GM12878 (cell line): ENCODE measurements at regions not wholly inside any gene's neighbourhood (a gene's known extent, or its start where the extent isn't known, plus 50 kb on each side); places are given as distances from the start of the nearest gene placed in this dataset.

Experiments
- ATAC-seq: fragments of 200-7000 bp; cut with Tn5 transposase; 3 replicates; pipeline ENCODE4 v1.9.1; 2020; ENCODE audit warnings: mild to moderate bottlenecking, moderate library complexity
- BruUV-seq: library from RNA; stranded (reverse); fragments of 400-500 nt; replicated peaks from 2 replicates; lab custom pipeline; 2021; lab: Mats Ljungman, UMichigan
- CTCF ChIA-PET: fragments of 300-600 bp; sonication (Branson Sonifier 250); formaldehyde crosslinking; extraction: SDS; loops from one replicate; lab custom pipeline; 2021; ENCODE audit warnings: inconsistent platforms; lab: Yijun Ruan, JAX
- POLR2A ChIA-PET: fragments of 350-600 bp; formaldehyde crosslinking; extraction: SDS; loops from one replicate; lab custom pipeline; 2021; ENCODE audit warnings: inconsistent platforms; lab: Charles Lee
- RAD21 ChIA-PET: fragments of 300-600 bp; sonication (Branson Sonifier 250); formaldehyde crosslinking; loops from one replicate; lab custom pipeline; 2023; ENCODE audit warnings: antibody characterized with exemption; ENCODE audit not compliant: unreplicated experiment; lab: Charles Lee
- SMC1A ChIA-PET: fragments of 300-600 bp; sonication (Branson Sonifier 250); formaldehyde crosslinking; loops from one replicate; lab custom pipeline; 2023; ENCODE audit not compliant: unreplicated experiment, uncharacterized antibody; lab: Charles Lee
- DNase-seq: peaks from one replicate; pipeline ENCODE4 v3.0.0-alpha.2; 2011; ENCODE audit warnings: low read depth, low spot score
- FAIRE-seq: peaks from 3 replicates; lab custom pipeline; 2011; peaks lifted over from hg19 to GRCh38; lab: Jason Lieb, UNC
- H2AFZ ChIP-seq: 2 replicates; pipeline ENCODE4 v1.6.0; 2011; ENCODE audit warnings: low read depth, low read length, control low read depth; ENCODE audit not compliant: control insufficient read depth
- H3K27ac ChIP-seq: 2 replicates; pipeline ENCODE4 v1.5.1; 2011; ENCODE audit warnings: control low read depth; ENCODE audit not compliant: control insufficient read depth, insufficient read depth
- H3K27me3 ChIP-seq, 2 experiments: replicated peaks in 1 of 2; 2 replicates each; pipeline versions ENCODE4 v1.6.0 to v1.6.1; 2011; ENCODE audit warnings: low read length in 1 of 2; ENCODE audit not compliant: control insufficient read depth in 2 of 2, insufficient read depth in 2 of 2
- H3K36me3 ChIP-seq, 2 experiments: 2 replicates each; pipeline ENCODE4 v1.5.1; 2011; ENCODE audit warnings: low read length in 1 of 2; ENCODE audit not compliant: control insufficient read depth in 2 of 2, insufficient read depth in 2 of 2
- H3K4me1 ChIP-seq: 2 replicates; pipeline ENCODE4 v1.6.1; 2011; ENCODE audit warnings: mild to moderate bottlenecking, low read length, moderate library complexity, mixed read lengths; ENCODE audit not compliant: control insufficient read depth, insufficient read depth
- H3K4me2 ChIP-seq: 2 replicates; pipeline ENCODE4 v1.6.0; 2011; ENCODE audit warnings: control low read depth; ENCODE audit not compliant: control insufficient read depth, insufficient read depth
- H3K4me3 ChIP-seq: fragments of 200-600 bp; sonication (generic); 2 replicates; pipeline ENCODE4 v1.5.1; 2016
- H3K79me2 ChIP-seq: 2 replicates; pipeline ENCODE4 v1.6.0; 2011; ENCODE audit warnings: low read length; ENCODE audit not compliant: control insufficient read depth, insufficient read depth
- H3K9ac ChIP-seq: 2 replicates; pipeline ENCODE4 v1.8.0; 2011; ENCODE audit warnings: low read length, control low read depth, mixed read lengths; ENCODE audit not compliant: control insufficient read depth, insufficient read depth
- H3K9me3 ChIP-seq: replicated peaks from 3 replicates; pipeline ENCODE4 v1.5.1; 2011; ENCODE audit warnings: mild to moderate bottlenecking, low read length; ENCODE audit not compliant: control insufficient read depth, insufficient read depth
- H4K20me1 ChIP-seq: 2 replicates; pipeline ENCODE4 v1.6.0; 2011; ENCODE audit not compliant: control insufficient read depth, insufficient read depth
- CREM ChIP-seq: IDR thresholded peaks from 2 replicates; pipeline ENCODE4 v1.6.1; 2014; ENCODE audit warnings: antibody characterized with exemption, low read depth
- ESRRA ChIP-seq: IDR thresholded peaks from 2 replicates; pipeline ENCODE4 v1.6.1; 2012; ENCODE audit warnings: mild to moderate bottlenecking, low read length, improper control_type of control experiment
- HDAC2 ChIP-seq: fragments of 200-600 bp; sonication (generic); IDR thresholded peaks from 2 replicates; pipeline ENCODE4 v1.6.1; 2017
- HDAC6 ChIP-seq: fragments of 200-600 bp; sonication (generic); IDR thresholded peaks from one replicate; pipeline ENCODE4 v1.8.0; 2017; ENCODE audit warnings: antibody characterized with exemption; ENCODE audit not compliant: unreplicated experiment
- IKZF2 ChIP-seq, 2 experiments: fragments of 450-650 bp; IDR thresholded peaks; 2 replicates each; pipeline ENCODE4 v1.6.1; 2017; ENCODE audit warnings: mild to moderate bottlenecking in 2 of 2, moderate library complexity in 2 of 2
- JUNB ChIP-seq: IDR thresholded peaks from 2 replicates; pipeline ENCODE4 v1.6.1; 2016; ENCODE audit warnings: antibody characterized with exemption, mild to moderate bottlenecking
- MTA3 ChIP-seq: IDR thresholded peaks from 2 replicates; pipeline ENCODE4 v1.6.1; 2012; ENCODE audit warnings: low read length, inconsistent platforms, borderline replicate concordance
- MYB ChIP-seq: fragments of 150-350 bp; IDR thresholded peaks from 2 replicates; pipeline ENCODE4 v1.6.1; 2014; ENCODE audit warnings: mild to moderate bottlenecking, low read depth, low read length, borderline replicate concordance
- NFXL1 ChIP-seq: fragments of 450-650 bp; IDR thresholded peaks from 2 replicates; pipeline ENCODE4 v1.6.1; 2017; ENCODE audit warnings: antibody characterized with exemption, mild to moderate bottlenecking, borderline replicate concordance
- PAX8 ChIP-seq: fragments of 450-650 bp; IDR thresholded peaks from 2 replicates; pipeline ENCODE4 v1.6.1; 2017; ENCODE audit warnings: mild to moderate bottlenecking, moderate library complexity
- RAD51 ChIP-seq: fragments of 450-650 bp; IDR thresholded peaks from 2 replicates; pipeline ENCODE4 v1.6.1; 2016; ENCODE audit warnings: moderate library complexity, mild to moderate bottlenecking, inconsistent platforms
- ZBED1 ChIP-seq: IDR thresholded peaks from 2 replicates; pipeline ENCODE4 v1.6.1; 2016; ENCODE audit warnings: borderline replicate concordance
- WGBS: methylation state at CpG from one replicate; pipeline ENCODE4 v1.1.6; 2016; ENCODE audit warnings: low lambda C conversion rate; ENCODE audit not compliant: insufficient replicate concordance, insufficient coverage; ENCODE audit errors: missing lambda C conversion rate; 5-methylcytosine and 5-hydroxymethylcytosine counted together
- in situ Hi-C: fragments of 300-500 bp; cut with MboI; formaldehyde crosslinking; loops from 9 replicates; pipeline ENCODE4 v1.14.3; 2018; ENCODE audit warnings: mixed read lengths
- intact Hi-C: fragments of 100-400 bp; cut with micrococcal nuclease; formaldehyde crosslinking; loops from one replicate; pipeline ENCODE4 v1.14.2; 2022; ENCODE audit not compliant: unreplicated experiment
- TF ChIP-seq, protein P1 (sequence below): IDR thresholded peaks from 2 replicates; pipeline ENCODE4 v1.6.1; 2011; ENCODE audit warnings: borderline replicate concordance, low read depth, mild to moderate bottlenecking, moderate library complexity, mixed read lengths, low read length; ENCODE audit not compliant: insufficient read depth; ENCODE audit errors: extremely low read length
- TF ChIP-seq, protein P2 (sequence below): IDR thresholded peaks from 2 replicates; pipeline ENCODE4 v1.6.1; 2012; ENCODE audit warnings: low read depth, low read length, improper control_type of control experiment

DNA sequence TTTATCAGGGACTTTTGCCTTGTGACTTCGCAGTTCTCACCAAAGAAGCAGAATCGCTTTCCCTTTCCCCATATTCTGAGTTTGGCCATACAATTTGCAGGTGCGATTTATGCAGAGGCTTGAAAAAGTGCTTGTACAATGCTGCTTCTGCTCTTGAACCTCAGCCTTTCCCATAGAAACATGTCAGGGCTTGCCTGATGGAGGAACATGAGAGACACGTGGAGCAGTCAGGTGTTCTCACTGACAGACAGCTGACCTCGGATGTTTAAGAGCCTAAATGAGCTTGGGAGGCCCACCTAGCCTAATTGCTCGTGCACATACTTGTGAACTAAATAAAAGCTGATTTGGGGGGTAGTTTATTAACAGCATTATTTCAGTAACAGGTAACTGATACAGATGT, 290.0 kb downstream of the S1PR1 start:
- FAIRE-seq (no peak), DNase-seq (no peak), ATAC-seq (no peak)
- H3K4me3 ChIP-seq: no peak overlapping the region
- no peaks in the 10 kb centered on the region for H3K27me3 ChIP-seq
- H3K9ac ChIP-seq: no peak overlapping the region
- no peak overlapping the region for H3K4me2 ChIP-seq
- intact Hi-C loops: loop anchor here (10.0 kb wide), 2 partner anchors 238 to 1438 kb away; no protein-coding TSS in a partner anchor
- ChIA-PET RAD21 (no interaction called here), POLR2A (no interaction called here), CTCF (interaction anchor here (0.7 to 1.4 kb wide), 2 partner anchors 37 to 42 kb away, joined by 3 to 5 read pairs; no protein-coding TSS in a partner anchor), SMC1A (interaction anchor here (0.6 to 0.7 kb wide), 2 partner anchors 39 to 73 kb away, joined by 3 read pairs; no protein-coding TSS in a partner anchor)
- no TSS peak for BruUV-seq
- no peaks in the 10 kb centered on the region for H3K36me3 ChIP-seq
- TF ChIP-seq JUNB (no peak), RAD51 (peak; percentile 85), CREM (no peak)
- TF ChIP-seq, protein P1, sequence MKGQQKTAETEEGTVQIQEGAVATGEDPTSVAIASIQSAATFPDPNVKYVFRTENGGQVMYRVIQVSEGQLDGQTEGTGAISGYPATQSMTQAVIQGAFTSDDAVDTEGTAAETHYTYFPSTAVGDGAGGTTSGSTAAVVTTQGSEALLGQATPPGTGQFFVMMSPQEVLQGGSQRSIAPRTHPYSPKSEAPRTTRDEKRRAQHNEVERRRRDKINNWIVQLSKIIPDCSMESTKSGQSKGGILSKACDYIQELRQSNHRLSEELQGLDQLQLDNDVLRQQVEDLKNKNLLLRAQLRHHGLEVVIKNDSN: peak; percentile 13
- no peaks in the 10 kb centered on the region; the same call in 2 of the 3 replicates for H3K9me3 ChIP-seq
- 40% methylated on average over 6 of the region's 6 CpGs for WGBS
- H3K27ac ChIP-seq: no peak overlapping the region
- H4K20me1 ChIP-seq: no peaks in the 10 kb centered on the region
- no peaks in the 10 kb centered on the region for H3K79me2 ChIP-seq
- H3K4me1 ChIP-seq: no peaks in the 10 kb centered on the region
- peak overlapping the region; percentile 37 for H2AFZ ChIP-seq
- in situ Hi-C loops: loop anchor here (10.0 kb wide), 1 partner anchor 908 kb away; no protein-coding TSS in a partner anchor

- BruUV-seq: no TSS peak
- intact Hi-C loops: no loop called here
- POLR2A ChIA-PET: no interaction called here
- RAD21 ChIA-PET: interaction anchor here (0.9 kb wide), 1 partner anchor 12 kb away, joined by 3 read pairs; no protein-coding TSS in a partner anchor
- Histone ChIP-seq H2AFZ (no peak overlapping the region), H3K9me3 (no peaks in the 10 kb centered on the region; the same call in 2 of the 3 replicates), H3K27ac (no peak overlapping the region), H3K27me3 (no peaks in the 10 kb centered on the region), H3K4me3 (no peak overlapping the region), H3K36me3 (no peaks in the 10 kb centered on the region), H3K79me2 (no peaks in the 10 kb centered on the region), H3K4me2 (no peak overlapping the region), H4K20me1 (no peaks in the 10 kb centered on the region), H3K4me1 (no peaks in the 10 kb centered on the region), H3K9ac (no peak overlapping the region)
- in situ Hi-C loops: no loop called here
- no peak for ATAC-seq
- DNase-seq: no peak
- TF ChIP-seq MYB (no peak), CREM (no peak), MTA3 (no peak), HDAC6 (no peak), PAX8 (no peak), HDAC2 (no peak), ZBED1 (no peak), ESRRA (no peak), IKZF2 (IDR thresholded peaks at IDR 0.05) (no peak), NFXL1 (no peak)
- TF ChIP-seq, protein P2, sequence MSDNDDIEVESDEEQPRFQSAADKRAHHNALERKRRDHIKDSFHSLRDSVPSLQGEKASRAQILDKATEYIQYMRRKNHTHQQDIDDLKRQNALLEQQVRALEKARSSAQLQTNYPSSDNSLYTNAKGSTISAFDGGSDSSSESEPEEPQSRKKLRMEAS: no peak
- SMC1A ChIA-PET: interaction anchor here (1.6 kb wide), 2 partner anchors 11 to 12 kb away, joined by 4 to 7 read pairs; no protein-coding TSS in a partner anchor
- 29% methylated on average over 1 of the region's 1 CpG for WGBS
- no peak for FAIRE-seq
- CTCF ChIA-PET: interaction anchor here (1.1 to 1.2 kb wide), 3 partner anchors 9 to 12 kb away, joined by 3 to 12 read pairs (median 3); no protein-coding TSS in a partner anchor
These were observed 295.6 kb downstream of the S1PR1 start for GRCh38 chr1:101532377-101532776.
